Right lobe of liver (tissue), 6 donors: ENCODE measurements at regions not wholly inside any gene's neighbourhood (a gene's known extent, or its start where the extent isn't known, plus 50 kb on each side); places are given as distances from the start of the nearest gene placed in this dataset.

Experiments used
- ATAC-seq, 4 donors: fragments of 200-7000 bp; cut with Tn5 transposase; one replicate each; pipeline ENCODE4 v1.9.1; 2020; ENCODE audit warnings: mild to moderate bottlenecking in 4 of 4, moderate library complexity in 4 of 4
- DNase-seq, 3 donors: peaks; one replicate each; pipeline ENCODE4 v3.0.0-alpha.2; 2020
- H3K27ac ChIP-seq, 3 donors: fragments of 200-600 bp; one replicate each; pipeline ENCODE4 v1.8.0; 2022
- H3K27me3 ChIP-seq, 2 donors: fragments of 200-600 bp; one replicate each; pipeline ENCODE4 v1.8.0; 2022
- H3K36me3 ChIP-seq, 4 donors: fragments of 200-600 bp; sonication (generic) in 1 of 4; one replicate each; pipeline versions ENCODE4 v1.5.1 to v1.8.0; 2017 to 2022; ENCODE audit warnings: control low read depth in 1 of 4
- H3K4me1 ChIP-seq, 4 donors: fragments of 200-600 bp; sonication (generic) in 1 of 4; one replicate each; pipeline versions ENCODE4 v1.5.1 to v1.8.0; 2017 to 2022; ENCODE audit warnings: control low read depth in 1 of 4
- H3K4me3 ChIP-seq, 3 donors: fragments of 200-600 bp; one replicate each; pipeline ENCODE4 v1.8.0; 2022
- H3K9me3 ChIP-seq, 4 donors: fragments of 200-600 bp; sonication (generic) in 1 of 4; one replicate each; pipeline versions ENCODE4 v1.5.1 to v1.8.0; 2017 to 2022; ENCODE audit warnings: control low read depth in 1 of 4
- CTCF ChIP-seq, 4 donors: fragments of 200-600 bp in 3 of 4; fragments of 450-650 bp in 1 of 4; IDR thresholded peaks; one replicate each; pipeline versions ENCODE4 v1.5.1 to v1.8.0; 2016 to 2022; ENCODE audit warnings: antibody characterized with exemption in 4 of 4, mild to moderate bottlenecking in 2 of 4
- POLR2A ChIP-seq: fragments of 450-650 bp; IDR thresholded peaks from one replicate; pipeline ENCODE4 v1.6.1; 2017; ENCODE audit warnings: antibody characterized with exemption, mild to moderate bottlenecking
- WGBS: methylation state at CpG from one replicate; pipeline ENCODE4 v1.1.6; 2018; ENCODE audit warnings: low coverage, low lambda C conversion rate; ENCODE audit not compliant: insufficient coverage; ENCODE audit errors: missing lambda C conversion rate; 5-methylcytosine and 5-hydroxymethylcytosine counted together
- intact Hi-C, 2 donors: fragments of 100-400 bp; cut with DNase I; formaldehyde crosslinking; loops; one replicate each; pipeline versions ENCODE4 v1.11.2 to v1.14.1; 2022
- donor health status: DM: no; HTN: yes; CAD: no.
- donor health status: DM: no; HTN: no; CAD: no.
- donor health status: DM: no; HTN: no; CAD: no.
- donor health status: DM: no; HTN: yes; CAD: no.
- donor health status: DM: no; HTN: yes; CAD: no.

GRCh38 chr2:18265614-18266586, 294.6 kb downstream of the RDH14 start:
- Histone ChIP-seq H3K27me3 (no peaks in the 10 kb centered on the region), H3K4me3 (no peak overlapping the region), H3K36me3 (no peaks in the 10 kb centered on the region), H3K27ac (no peak overlapping the region), H3K4me1 (no peaks in the 10 kb centered on the region), H3K9me3 (no peaks in the 10 kb centered on the region)
- intact Hi-C loops, result no loop called here
- WGBS, result 37% methylated on average over 7 of the region's 7 CpGs
- TF ChIP-seq CTCF (IDR thresholded peaks at IDR 0.05) (no peak), POLR2A (no peak)
- ATAC-seq, result no peak
- no peak for DNase-seq

- no peaks in the 10 kb centered on the region for H3K9me3 ChIP-seq
- H3K27me3 ChIP-seq, result no peaks in the 10 kb centered on the region
- ATAC-seq (no peak), DNase-seq (no peak)
- WGBS, result 31% methylated on average over 4 of the region's 4 CpGs
- TF ChIP-seq CTCF (IDR thresholded peaks at IDR 0.05), result no peak
- no peak for TF ChIP-seq POLR2A
- intact Hi-C loops, result no loop called here
- no peaks in the 10 kb centered on the region for H3K4me1 ChIP-seq
- H3K36me3 ChIP-seq, result no peaks in the 10 kb centered on the region
- H3K4me3 ChIP-seq, result no peak overlapping the region
- no peak overlapping the region for H3K27ac ChIP-seq
Measured at GRCh38 chr2:18262601-18263000, 297.9 kb downstream of the RDH14 start.

GRCh38 chr2:18253686-18254197, 306.7 kb downstream of the RDH14 start:
- intact Hi-C loops, result no loop called here
- no peak for TF ChIP-seq CTCF (IDR thresholded peaks at IDR 0.05)
- no peak for TF ChIP-seq POLR2A
- Histone ChIP-seq H3K27me3 (no peaks in the 10 kb centered on the region), H3K9me3 (no peaks in the 10 kb centered on the region), H3K36me3 (no peaks in the 10 kb centered on the region), H3K27ac (no peak overlapping the region), H3K4me3 (no peak overlapping the region), H3K4me1 (no peaks in the 10 kb centered on the region)
- WGBS, result 86% methylated on average over 1 of the region's 5 CpGs
- no peak for ATAC-seq
- no peak for DNase-seq

DNA sequence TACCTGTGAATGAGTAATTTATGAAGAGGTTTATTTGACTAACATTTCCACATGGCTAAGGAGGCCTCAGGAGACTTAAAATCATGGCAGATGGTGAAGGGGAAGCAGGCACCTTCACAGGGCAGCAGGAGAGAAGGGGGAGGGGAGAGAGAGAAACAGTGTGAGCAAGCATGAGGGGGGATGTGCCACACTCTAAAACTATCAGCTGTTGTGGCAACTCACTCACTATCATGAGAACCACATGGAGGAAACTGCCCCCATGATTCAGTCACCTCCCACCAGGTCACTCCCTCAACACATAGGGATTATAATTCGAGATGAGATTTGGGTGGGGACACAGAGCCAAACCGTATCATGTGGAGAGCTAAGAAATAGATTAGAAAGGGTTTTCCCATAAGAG, 309.0 kb downstream of the RDH14 start:
- intact Hi-C loops, result no loop called here
- Histone ChIP-seq H3K9me3 (no peaks in the 10 kb centered on the region), H3K27ac (no peak overlapping the region), H3K4me1 (no peaks in the 10 kb centered on the region), H3K36me3 (no peaks in the 10 kb centered on the region), H3K4me3 (no peak overlapping the region), H3K27me3 (no peaks in the 10 kb centered on the region)
- ATAC-seq, result no peak
- no peak for TF ChIP-seq CTCF (IDR thresholded peaks at IDR 0.05)
- no peak for TF ChIP-seq POLR2A
- WGBS, result 68% methylated on average over 2 of the region's 2 CpGs
- no peak for DNase-seq
